Loucy (cell line): ENCODE measurements at regions not wholly inside any gene's neighbourhood (a gene's known extent, or its start where the extent isn't known, plus 50 kb on each side); places are given as distances from the start of the nearest gene placed in this dataset.

ENCODE experiments used
- EZH2phosphoT487 ChIP-seq: fragments of 200-600 bp; IDR thresholded peaks from 2 replicates; pipeline ENCODE4 v1.6.1; 2018; ENCODE audit warnings: antibody characterized with exemption, mild to moderate bottlenecking, moderate library complexity, borderline replicate concordance
- TF ChIP-seq, protein P1 (sequence below): fragments of 200-600 bp; sonication (generic); conservative IDR thresholded peaks from 2 replicates; pipeline ENCODE4 v1.5.1; 2014; ENCODE audit warnings: mild to moderate bottlenecking, antibody characterized with exemption, low read length

DNA sequence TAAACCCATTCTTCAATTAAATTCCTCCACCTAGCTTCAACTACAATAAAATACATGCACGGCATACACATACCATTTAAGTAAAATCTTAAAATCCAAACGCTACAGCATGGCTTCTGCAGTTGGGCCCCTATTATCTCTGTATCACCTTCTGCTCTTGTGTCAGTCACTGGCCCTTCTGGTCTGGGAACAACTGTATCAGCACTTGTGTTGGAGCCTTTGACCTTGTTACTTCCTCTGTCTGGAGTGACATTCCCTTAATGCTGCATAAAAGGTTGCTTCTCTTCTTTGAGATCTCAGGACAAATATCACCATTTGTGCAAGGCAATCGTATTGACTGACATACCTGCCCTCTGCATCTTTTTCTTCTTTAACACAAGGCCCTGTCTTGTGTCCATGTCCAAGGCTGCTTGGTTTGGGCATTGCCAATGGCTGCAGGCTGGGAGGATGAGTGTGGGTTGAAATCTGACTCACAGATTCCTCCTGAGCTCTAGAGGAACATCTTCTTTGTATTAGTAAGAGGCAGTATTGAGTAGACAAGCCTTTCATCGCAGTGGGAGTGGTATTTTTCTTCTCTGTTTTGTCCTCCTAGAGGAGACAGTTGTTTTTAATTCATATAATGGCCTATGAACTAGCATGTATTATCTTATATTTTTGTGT, 267.8 kb upstream of the TRIB2 start:
- TF ChIP-seq, protein P1, sequence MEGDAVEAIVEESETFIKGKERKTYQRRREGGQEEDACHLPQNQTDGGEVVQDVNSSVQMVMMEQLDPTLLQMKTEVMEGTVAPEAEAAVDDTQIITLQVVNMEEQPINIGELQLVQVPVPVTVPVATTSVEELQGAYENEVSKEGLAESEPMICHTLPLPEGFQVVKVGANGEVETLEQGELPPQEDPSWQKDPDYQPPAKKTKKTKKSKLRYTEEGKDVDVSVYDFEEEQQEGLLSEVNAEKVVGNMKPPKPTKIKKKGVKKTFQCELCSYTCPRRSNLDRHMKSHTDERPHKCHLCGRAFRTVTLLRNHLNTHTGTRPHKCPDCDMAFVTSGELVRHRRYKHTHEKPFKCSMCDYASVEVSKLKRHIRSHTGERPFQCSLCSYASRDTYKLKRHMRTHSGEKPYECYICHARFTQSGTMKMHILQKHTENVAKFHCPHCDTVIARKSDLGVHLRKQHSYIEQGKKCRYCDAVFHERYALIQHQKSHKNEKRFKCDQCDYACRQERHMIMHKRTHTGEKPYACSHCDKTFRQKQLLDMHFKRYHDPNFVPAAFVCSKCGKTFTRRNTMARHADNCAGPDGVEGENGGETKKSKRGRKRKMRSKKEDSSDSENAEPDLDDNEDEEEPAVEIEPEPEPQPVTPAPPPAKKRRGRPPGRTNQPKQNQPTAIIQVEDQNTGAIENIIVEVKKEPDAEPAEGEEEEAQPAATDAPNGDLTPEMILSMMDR, result no peak
- no peak for TF ChIP-seq EZH2phosphoT487
